ENCODE measurements at regions not wholly inside any gene's neighbourhood (a gene's known extent, or its start where the extent isn't known, plus 50 kb on each side); places are given as distances from the start of the nearest gene placed in this dataset.

DNA sequence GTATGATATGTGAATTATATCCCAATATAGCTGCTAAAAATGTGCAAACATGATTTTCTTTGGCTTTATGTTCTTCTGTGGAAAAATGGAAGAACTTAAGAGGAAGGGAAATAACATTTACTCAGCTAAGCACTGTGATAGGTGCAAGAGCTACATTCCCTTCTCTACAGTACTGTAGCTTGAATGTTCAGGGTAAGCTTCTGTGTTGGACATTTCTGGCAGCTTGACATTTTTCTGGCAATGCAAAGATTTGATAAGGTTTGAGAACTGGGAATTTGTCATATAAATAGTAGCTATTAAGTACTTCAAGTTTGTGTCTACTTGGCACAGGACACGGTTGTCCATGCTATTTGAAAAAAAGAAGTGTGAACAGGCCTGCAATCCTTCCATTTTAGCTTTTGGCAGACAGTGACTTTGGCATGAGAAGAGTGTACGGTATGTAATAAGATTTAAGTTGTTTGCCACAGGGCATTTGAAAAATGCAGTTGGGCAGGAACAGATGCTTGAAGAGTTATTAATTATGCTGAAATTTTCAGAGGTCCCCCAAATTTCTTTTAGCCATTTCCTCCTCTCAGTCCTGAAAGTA lies 77.6 kb downstream of the KIF4B start:
- Histone ChIP-seq H3K36me3 (ENCODE audit: control insufficient read depth, insufficient read depth, low read length) (no peaks in the 10 kb centered on the region), H3K9me3 (ENCODE audit: control insufficient read depth, low read length) (no peaks in the 10 kb centered on the region), H3K9ac (ENCODE audit: extremely low read depth, low read length, poor library complexity, severe bottlenecking) (no peak overlapping the region), H3K4me1 (ENCODE audit: control insufficient read depth, insufficient read depth, low read length) (no peaks in the 10 kb centered on the region), H3K4me3 (ENCODE audit: low read length) (no peak overlapping the region), H3K27me3 (ENCODE audit: control insufficient read depth, insufficient read depth, low read length, poor library complexity, severe bottlenecking) (no peaks in the 10 kb centered on the region), H3K27ac (ENCODE audit: low read depth, low read length) (no peak overlapping the region)
- H3K27ac Mint-ChIP-seq = no peak overlapping the region
- no peak for DNase-seq
- no peaks in the 10 kb centered on the region for H3K9me3 Mint-ChIP-seq
- no peaks in the 10 kb centered on the region for H3K36me3 Mint-ChIP-seq (ENCODE audit: low read depth)
- H3K4me3 Mint-ChIP-seq = no peak overlapping the region
- TF ChIP-seq, protein P1, sequence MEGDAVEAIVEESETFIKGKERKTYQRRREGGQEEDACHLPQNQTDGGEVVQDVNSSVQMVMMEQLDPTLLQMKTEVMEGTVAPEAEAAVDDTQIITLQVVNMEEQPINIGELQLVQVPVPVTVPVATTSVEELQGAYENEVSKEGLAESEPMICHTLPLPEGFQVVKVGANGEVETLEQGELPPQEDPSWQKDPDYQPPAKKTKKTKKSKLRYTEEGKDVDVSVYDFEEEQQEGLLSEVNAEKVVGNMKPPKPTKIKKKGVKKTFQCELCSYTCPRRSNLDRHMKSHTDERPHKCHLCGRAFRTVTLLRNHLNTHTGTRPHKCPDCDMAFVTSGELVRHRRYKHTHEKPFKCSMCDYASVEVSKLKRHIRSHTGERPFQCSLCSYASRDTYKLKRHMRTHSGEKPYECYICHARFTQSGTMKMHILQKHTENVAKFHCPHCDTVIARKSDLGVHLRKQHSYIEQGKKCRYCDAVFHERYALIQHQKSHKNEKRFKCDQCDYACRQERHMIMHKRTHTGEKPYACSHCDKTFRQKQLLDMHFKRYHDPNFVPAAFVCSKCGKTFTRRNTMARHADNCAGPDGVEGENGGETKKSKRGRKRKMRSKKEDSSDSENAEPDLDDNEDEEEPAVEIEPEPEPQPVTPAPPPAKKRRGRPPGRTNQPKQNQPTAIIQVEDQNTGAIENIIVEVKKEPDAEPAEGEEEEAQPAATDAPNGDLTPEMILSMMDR (conservative IDR thresholded peaks at IDR 0.05) = no peak
- H3K4me1 Mint-ChIP-seq = peaks cover 3% of the 10 kb centered on the region
- H3K27me3 Mint-ChIP-seq (ENCODE audit: insufficient read depth) = no peaks in the 10 kb centered on the region
- WGBS, 2 experiments (ENCODE audit: insufficient coverage in 1 of 2, insufficient read length in 1 of 2) = 92 to 100% methylated on average over 2 of the region's 2 CpGs

GRCh38 chr5:155091768-155092717 lies 78.5 kb downstream of the KIF4B start:
- H3K27me3 Mint-ChIP-seq (ENCODE audit: insufficient read depth) = no peaks in the 10 kb centered on the region
- no peak overlapping the region for H3K27ac ChIP-seq (ENCODE audit: low read depth, low read length)
- H3K36me3 Mint-ChIP-seq (ENCODE audit: low read depth) = no peaks in the 10 kb centered on the region
- H3K4me1 ChIP-seq (ENCODE audit: control insufficient read depth, insufficient read depth, low read length) = no peaks in the 10 kb centered on the region
- TF ChIP-seq, protein P1 (conservative IDR thresholded peaks at IDR 0.05) = no peak
- H3K9ac ChIP-seq (ENCODE audit: extremely low read depth, low read length, poor library complexity, severe bottlenecking) = no peak overlapping the region
- no peaks in the 10 kb centered on the region for H3K27me3 ChIP-seq (ENCODE audit: control insufficient read depth, insufficient read depth, low read length, poor library complexity, severe bottlenecking)
- no peaks in the 10 kb centered on the region for H3K9me3 Mint-ChIP-seq
- H3K4me1 Mint-ChIP-seq = peaks cover 3% of the 10 kb centered on the region
- no peaks in the 10 kb centered on the region for H3K9me3 ChIP-seq (ENCODE audit: control insufficient read depth, low read length)
- no peak overlapping the region for H3K4me3 Mint-ChIP-seq
- DNase-seq = no peak
- H3K36me3 ChIP-seq (ENCODE audit: control insufficient read depth, insufficient read depth, low read length) = no peaks in the 10 kb centered on the region
- no peak overlapping the region for H3K4me3 ChIP-seq (ENCODE audit: low read length)
- WGBS, 2 experiments (ENCODE audit: insufficient coverage in 1 of 2, insufficient read length in 1 of 2) = 87% methylated on average over 2 of the region's 2 CpGs; no CpG with 5 or more reads in 1 of the 2 experiments
- no peak overlapping the region for H3K27ac Mint-ChIP-seq

DNA sequence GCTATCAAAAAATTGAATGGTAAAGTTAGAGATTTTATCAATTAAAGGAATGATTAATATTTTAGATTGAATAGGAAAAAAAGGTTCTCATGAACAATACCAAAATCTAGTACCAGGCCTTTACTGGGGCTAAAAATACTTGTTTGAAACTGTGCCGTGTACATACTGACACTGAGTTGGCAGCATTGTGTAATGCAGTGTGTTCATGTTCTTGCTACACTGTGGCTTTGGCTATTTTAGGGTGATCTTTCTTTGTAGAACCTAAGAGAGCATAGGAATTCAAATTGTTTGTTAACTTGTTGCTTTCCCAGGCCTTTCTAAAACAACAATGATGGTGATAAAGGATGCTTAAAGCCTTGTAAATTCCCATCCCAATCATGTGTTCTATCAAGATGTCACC lies 80.9 kb downstream of the KIF4B start:
- no peak overlapping the region for H3K27ac Mint-ChIP-seq
- WGBS, 2 experiments (ENCODE audit: insufficient coverage in 1 of 2, insufficient read length in 1 of 2) = 85 to 100% methylated on average over 1 of the region's 1 CpG
- H3K27me3 ChIP-seq (ENCODE audit: control insufficient read depth, insufficient read depth, low read length, poor library complexity, severe bottlenecking) = no peaks in the 10 kb centered on the region
- H3K4me1 ChIP-seq (ENCODE audit: control insufficient read depth, insufficient read depth, low read length) = no peaks in the 10 kb centered on the region
- no peaks in the 10 kb centered on the region for H3K36me3 Mint-ChIP-seq (ENCODE audit: low read depth)
- H3K4me1 Mint-ChIP-seq = peaks cover 6% of the 10 kb centered on the region
- DNase-seq = no peak
- no peak overlapping the region for H3K4me3 ChIP-seq (ENCODE audit: low read length)
- no peaks in the 10 kb centered on the region for H3K27me3 Mint-ChIP-seq (ENCODE audit: insufficient read depth)
- TF ChIP-seq, protein P1 (conservative IDR thresholded peaks at IDR 0.05) = no peak
- H3K9ac ChIP-seq (ENCODE audit: extremely low read depth, low read length, poor library complexity, severe bottlenecking) = no peak overlapping the region
- no peak overlapping the region for H3K27ac ChIP-seq (ENCODE audit: low read depth, low read length)
- H3K4me3 Mint-ChIP-seq = no peak overlapping the region
- H3K36me3 ChIP-seq (ENCODE audit: control insufficient read depth, insufficient read depth, low read length) = no peaks in the 10 kb centered on the region
- no peaks in the 10 kb centered on the region for H3K9me3 ChIP-seq (ENCODE audit: control insufficient read depth, low read length)
- no peaks in the 10 kb centered on the region for H3K9me3 Mint-ChIP-seq
